ENCODE measurements at regions not wholly inside any gene's neighbourhood (a gene's known extent, or its start where the extent isn't known, plus 50 kb on each side); places are given as distances from the start of the nearest gene placed in this dataset.

DNA sequence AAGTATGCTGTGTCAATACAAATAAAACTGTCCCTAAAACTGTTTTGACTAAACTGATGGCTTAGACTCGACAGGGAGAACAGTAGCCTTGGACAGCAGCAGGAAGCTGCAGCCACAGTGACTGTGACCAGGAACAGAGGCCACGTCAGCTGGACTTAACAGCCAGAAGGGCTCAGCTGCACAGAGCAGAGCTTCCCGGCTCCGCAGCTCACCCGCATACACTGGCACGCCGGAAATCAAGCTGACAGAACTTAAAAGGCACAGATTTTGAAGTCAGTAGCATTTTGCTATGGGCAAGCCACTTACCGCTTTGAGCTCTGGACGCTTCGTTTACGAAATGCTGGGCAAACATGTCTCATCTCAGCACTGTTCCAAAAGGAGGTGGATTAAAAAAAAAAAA is 769.7 kb upstream of the AUTS2 start:
- TF ChIP-seq, protein P1, sequence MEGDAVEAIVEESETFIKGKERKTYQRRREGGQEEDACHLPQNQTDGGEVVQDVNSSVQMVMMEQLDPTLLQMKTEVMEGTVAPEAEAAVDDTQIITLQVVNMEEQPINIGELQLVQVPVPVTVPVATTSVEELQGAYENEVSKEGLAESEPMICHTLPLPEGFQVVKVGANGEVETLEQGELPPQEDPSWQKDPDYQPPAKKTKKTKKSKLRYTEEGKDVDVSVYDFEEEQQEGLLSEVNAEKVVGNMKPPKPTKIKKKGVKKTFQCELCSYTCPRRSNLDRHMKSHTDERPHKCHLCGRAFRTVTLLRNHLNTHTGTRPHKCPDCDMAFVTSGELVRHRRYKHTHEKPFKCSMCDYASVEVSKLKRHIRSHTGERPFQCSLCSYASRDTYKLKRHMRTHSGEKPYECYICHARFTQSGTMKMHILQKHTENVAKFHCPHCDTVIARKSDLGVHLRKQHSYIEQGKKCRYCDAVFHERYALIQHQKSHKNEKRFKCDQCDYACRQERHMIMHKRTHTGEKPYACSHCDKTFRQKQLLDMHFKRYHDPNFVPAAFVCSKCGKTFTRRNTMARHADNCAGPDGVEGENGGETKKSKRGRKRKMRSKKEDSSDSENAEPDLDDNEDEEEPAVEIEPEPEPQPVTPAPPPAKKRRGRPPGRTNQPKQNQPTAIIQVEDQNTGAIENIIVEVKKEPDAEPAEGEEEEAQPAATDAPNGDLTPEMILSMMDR (conservative IDR thresholded peaks at IDR 0.05; ENCODE audit: low read depth in 2 of 2): no peak
- TF ChIP-seq EZH2phosphoT487 (IDR thresholded peaks at IDR 0.05; ENCODE audit: unreplicated experiment): no peak
- TF ChIP-seq POLR2AphosphoS5 (IDR thresholded peaks at IDR 0.05; ENCODE audit: low read depth): no peak
- no peak for TF ChIP-seq ZNF331 (CRISPR knock-in tag; IDR thresholded peaks at IDR 0.05; ENCODE audit: low read depth)
- TF ChIP-seq EZH2 (IDR thresholded peaks at IDR 0.05; ENCODE audit: low read depth, unreplicated experiment): no peak
